ENCODE measurements at regions not wholly inside any gene's neighbourhood (a gene's known extent, or its start where the extent isn't known, plus 50 kb on each side); places are given as distances from the start of the nearest gene placed in this dataset.
"Not testable (repeated sequence)": the region's sequence is repeated elsewhere in the genome, so short reads cannot be mapped to it uniquely, and the experiment has no call there.

DNA sequence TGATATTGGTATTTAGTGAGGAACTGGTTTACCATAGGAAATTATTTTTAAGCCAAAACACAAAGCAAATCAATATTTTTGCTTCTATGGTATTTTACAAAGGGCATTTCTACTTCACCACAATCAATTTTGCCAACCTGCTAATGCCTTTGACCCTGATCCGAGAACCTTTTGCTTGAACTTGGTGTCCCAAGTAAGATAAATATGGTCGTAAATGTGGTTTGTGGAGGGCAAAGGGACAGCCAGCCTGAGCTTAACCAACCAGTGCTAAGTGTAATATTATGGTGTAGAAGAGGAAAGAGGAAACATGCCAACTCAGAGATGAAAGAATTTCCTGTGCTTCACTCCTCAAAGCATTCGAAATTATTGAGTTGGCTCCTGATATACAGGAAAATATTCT is 148.4 kb downstream of the C3orf38 start:
- no peak for DNase-seq

- DNase-seq, result no peak
Observed at GRCh38 chr3:88301273-88301995, 151.7 kb downstream of the C3orf38 start.

DNA sequence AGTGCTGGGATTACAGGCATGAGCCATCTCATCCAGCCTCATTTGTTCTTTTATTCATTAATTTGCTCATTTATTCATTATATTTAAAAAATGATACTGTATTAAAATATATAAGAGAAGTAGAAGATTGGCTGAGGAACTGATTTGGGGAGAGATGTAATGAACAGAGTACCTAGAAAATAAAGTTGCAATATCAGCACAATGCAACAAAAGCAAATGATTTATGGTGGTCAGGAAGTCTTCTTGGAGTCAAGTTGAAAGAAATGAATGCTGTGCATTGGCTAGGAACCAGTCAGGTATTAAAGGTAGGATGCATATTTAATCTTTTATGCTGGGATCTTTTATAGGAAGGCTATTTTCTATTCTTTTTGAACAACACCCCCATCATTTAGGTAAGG is 152.2 kb downstream of the C3orf38 start:
- no peak for DNase-seq

DNA sequence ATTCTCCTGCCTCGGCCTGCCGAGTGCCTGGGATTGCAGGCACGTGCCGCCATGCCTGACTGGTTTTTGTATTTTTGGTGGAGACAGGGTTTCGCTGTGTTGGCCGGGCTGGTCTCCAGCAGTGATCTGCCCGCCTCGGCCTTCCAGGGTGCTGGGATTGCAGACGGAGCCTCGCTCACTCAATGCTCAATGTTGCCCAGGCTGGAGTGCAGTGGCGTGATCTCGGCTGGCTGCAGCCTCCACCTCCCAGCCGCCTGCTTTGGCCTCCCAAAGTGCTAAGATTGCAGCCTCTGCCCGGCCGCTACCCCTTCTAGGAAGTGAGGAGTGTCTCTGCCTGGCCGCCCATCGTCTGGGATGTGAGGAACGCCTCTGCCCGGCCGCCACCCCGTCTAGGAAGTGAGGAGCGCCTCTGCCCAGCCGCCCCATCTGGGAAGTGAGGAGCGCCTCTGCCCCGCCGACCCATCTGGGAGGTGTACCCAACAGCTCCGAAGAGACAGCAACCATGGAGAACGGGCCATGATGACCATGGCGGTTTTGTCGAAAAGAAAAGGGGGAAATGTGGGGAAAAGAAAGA is 153.7 kb downstream of the C3orf38 start:
- not testable (repeated sequence) for DNase-seq

DNA sequence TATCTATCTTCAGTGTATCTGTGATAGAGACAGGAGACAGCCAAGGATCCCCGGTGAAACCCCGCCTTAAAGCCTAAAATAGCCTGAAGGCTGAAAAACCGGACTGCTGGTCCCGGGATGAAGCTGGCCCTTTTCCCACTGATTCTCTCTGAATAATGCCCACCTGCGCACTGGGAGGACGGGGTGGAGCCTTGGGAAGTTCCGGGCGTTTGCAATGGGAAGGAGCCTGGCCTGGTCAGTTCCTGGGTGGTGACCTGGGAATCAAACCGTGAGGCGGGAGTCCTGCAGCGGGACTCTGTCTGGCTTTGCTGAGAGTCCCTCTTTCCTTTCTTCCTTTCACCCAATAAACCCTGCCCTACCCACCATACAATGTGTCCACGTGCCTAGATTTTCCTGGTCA is 157.9 kb downstream of the C3orf38 start:
- no peak for DNase-seq

- DNase-seq, result no peak
Observed at GRCh38 chr3:88311826-88312225, 162.1 kb downstream of the C3orf38 start.

DNA sequence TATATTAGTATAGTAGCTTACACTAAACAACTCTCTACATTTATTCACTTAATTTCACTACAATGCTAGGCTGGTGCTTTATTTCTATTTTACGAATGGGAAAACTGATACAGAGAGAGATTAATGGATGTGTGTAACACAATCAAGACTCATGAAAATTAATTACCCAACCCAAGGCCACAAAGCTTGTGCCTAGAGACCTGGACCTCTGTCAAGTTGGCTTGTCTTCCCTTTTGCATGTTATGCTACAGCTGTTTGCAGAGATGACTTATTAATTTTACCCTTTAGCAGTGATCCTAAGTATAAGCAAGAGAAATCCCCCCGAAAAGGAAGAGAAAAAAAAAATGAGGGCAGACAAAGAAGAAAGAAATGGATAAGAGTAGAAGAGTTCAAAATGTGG is 162.5 kb downstream of the C3orf38 start:
- no peak for DNase-seq

DNA sequence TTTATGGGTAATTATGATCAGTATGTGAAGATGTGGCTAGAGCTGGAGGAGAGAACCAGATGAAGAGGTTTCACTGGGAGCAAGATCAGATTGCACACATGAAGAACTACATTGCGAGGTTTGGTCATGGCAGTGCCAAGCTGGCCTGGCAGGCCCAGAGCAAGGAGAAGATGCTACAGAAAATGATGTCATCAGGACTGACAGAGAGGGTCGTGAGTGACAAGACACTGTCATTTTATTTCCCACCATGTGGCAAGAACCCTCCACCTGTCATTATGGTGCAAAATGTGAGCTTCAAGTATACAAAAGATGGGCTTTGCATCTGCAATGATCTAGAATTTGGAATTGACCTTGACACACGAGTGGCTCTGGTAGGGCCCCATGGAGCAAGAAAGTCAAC is 168.3 kb downstream of the C3orf38 start:
- no peak for DNase-seq

DNA sequence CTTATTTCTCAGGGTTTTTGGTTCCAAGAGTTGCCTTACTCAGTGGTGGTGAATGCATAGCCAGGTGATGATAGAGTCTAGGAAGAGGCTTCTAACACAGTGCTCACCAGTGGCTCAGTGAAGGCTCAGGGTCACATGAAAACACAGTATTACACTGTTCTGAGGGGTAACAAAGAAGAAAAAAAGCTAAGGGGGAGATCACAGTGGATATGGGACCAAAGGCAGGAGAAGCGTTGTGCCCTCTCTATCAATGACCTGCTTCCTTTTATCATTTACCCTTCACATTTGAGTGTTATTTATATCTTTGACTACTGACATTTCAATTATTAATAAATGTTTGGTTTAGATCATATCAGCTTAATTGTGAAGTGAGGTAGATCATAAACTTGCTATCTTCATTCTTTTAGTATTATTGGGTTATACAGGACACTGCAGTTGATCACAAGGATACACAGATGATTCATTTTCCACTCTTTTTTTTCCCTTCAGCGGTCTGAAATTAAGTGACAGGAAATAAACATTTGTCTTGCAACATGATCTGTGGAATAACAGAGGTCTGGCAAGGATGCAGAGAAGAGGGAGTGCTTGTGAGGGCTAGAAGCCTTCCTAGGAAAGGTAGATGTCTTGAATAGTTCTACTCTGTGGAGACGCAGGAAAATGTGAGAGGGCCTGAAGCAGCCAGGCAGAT is 171.7 kb downstream of the C3orf38 start:
- no peak for DNase-seq

DNA sequence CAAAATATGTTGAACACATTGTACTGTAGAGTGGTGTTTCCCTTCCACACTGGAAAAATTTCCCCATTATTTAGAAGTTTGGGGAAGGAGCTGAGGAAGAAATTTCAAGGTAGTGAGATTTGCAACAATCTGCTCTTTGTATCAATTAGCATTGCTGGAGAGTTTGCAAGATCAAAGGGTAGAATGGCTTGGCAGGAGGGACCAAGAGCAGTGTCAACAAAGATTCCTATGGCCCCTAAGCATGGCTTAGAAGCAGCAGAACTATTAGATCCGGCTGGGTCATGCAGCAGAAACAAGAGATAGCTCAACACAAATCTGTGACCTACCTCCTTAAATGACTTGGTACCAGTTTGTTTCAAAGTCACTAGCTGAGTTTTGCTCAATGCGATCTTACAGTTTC is 175.0 kb downstream of the C3orf38 start:
- no peak for DNase-seq

DNA sequence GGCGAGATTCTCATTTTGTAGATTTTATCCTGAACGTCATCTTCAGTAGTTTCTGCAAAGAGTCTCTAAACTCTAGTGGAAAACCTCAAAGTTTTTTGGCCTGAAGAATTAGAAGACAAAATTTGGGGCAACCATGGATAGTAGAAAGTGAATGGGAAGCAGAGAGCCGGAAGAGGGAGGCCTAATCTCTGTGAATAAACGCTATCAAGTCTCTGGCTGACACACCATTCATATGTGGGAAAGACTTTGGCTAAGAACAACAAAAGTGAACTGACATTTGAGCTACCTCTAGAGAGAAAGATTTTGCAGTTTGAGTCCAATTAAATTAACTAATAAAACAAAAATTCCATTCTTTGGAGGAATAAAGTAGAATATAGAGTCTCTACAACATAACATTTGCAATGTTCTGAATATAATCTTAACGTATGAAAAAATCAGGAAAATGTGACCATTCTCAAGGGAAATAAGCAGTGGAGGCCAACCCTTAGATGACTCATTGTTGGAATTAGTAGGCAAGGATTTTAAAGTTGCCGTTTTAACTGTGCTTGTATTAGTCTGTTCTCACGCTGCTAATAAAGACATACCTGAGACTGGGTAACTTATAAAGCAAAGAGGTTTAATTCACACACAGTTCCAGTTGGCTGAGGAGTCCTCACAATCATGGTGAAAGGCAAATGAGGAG is 184.6 kb downstream of the C3orf38 start:
- no peak for DNase-seq

DNA sequence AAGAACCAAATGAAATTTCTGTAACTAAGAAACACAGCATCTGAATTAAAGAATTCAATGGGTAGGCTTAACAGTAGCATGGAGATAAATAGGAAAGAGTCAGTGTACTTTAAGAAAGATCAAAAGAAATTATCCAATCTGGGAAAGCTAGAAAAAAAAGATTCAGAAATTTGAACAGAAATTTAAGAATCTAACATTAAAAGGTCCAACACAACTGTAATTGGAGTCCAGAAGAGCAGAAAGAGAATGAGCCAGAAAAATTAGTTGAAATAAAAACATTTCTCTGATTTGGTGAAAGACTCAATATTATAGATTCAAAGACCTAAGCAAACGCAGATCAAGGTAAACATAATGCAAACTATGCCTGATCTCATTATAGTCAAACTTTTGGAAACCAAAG is 187.1 kb downstream of the C3orf38 start:
- no peak for DNase-seq

DNA sequence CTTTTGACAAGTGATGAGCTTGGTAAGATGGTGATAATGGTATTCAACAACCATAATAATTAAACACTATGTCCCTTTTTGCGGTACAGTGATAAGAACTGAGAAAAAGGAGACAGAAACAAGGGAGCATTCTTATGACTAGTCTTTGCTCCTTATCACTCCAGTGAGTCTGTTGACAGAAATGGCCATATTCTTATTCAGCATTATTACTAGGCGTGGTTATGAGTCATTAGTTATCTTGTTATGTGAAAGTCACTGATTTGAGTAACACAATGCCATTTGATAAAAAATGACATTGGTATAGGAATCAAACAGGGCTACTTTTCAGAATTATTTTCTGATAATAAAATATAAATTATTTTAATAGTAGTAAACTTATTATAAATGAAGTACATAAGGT is 193.5 kb downstream of the C3orf38 start:
- DNase-seq, result no peak

DNA sequence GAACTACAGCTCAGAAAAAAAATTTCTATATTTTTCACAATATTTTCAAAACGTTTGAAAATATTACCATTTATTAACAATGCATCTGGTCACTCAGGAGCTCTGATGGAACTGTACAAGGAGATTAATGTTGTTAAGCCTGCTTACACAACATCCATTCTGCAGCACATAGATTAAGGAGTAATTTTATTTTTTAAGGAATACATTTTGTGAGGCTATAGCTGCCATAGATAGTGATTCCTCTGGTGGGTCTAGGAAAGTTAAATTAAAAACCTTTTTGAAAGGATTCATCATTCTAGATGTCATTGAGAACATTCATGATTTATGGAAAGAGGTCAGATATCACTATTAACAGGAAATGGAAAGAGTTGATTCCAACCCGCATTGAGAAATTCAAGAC is 196.9 kb downstream of the C3orf38 start:
- no peak for DNase-seq

DNA sequence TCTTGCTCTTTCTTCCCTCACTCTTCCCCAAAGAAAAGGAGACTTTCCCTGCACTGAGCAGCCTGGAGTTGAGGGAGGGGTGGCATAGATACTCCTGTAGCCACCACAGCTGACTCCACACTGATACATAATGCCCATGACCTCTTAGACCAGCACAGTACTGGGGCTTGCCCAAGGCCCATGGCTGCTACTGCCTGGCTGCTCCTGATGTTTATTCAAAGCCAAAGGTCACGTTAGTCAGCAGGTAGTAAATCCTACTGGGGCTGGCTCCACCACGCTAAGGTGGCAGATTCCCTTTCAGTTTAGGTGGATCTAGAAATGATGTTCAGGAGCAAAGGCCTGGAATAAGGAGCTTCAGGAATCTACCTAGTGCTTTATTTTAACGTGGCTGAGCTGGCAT is 212.7 kb downstream of the C3orf38 start:
- no peak for DNase-seq

DNA sequence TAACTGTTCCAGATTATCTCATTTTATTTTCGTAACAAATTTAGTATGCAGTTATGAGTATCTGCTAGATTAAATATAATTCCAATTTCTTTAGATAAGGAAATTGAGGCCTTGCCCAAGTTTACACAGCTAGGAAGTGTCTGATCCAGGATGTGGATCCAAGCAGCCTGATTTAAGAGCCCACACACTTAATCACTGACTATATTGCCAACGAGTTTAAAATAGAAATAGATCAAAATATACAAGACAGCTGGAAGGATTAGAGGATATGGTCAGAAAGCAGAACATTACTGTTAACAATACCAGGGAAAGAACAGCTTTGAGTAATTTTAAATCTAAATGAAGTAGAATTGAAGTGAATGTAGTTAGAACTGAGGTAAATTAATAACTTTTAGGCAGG is 215.2 kb downstream of the C3orf38 start:
- DNase-seq, result no peak

GRCh38 chr3:88369337-88369736 is 219.6 kb downstream of the C3orf38 start:
- DNase-seq, result no peak

- DNase-seq, result no peak
Observed at GRCh38 chr3:88369767-88370166, 220.0 kb downstream of the C3orf38 start.

GRCh38 chr3:88385090-88385489 is 235.3 kb downstream of the C3orf38 start:
- no peak for DNase-seq

DNA sequence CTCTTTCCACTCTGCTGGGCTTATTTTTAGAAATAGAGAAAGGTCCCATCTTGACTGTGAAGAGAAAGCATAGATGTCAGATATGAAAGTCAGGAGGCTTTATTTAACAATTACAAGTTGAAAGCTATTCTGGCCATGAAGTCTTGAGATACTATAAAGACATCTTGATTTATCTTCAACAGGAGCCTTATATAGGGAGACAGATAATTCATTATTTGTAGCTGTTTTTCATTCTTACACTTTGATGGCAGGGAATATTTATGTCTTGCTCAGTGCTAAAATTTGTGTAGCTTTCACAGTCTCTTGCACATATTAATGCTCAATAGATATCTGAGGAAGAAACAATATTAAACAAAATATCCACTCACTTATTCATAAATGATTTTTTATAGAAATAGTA is 248.8 kb downstream of the C3orf38 start:
- no peak for DNase-seq

DNA sequence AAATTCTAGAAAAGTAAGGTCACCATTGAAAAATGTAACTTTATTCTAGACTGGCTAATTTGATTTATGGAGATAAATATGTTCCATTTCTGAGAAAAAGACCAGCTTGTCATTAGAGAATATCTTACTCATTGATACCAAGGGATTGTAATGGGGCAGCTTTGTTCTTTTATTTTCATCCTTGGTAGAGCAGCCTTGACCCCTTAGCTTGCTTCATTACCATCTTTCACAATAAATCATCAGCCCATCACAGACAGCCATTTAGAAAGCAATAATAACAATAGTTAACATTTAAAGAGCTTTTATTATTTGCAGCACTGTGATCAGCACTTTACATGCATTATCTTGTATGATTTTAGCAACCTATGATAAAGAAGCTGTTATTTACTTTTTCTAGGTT is 253.6 kb downstream of the C3orf38 start:
- no peak for DNase-seq

DNA sequence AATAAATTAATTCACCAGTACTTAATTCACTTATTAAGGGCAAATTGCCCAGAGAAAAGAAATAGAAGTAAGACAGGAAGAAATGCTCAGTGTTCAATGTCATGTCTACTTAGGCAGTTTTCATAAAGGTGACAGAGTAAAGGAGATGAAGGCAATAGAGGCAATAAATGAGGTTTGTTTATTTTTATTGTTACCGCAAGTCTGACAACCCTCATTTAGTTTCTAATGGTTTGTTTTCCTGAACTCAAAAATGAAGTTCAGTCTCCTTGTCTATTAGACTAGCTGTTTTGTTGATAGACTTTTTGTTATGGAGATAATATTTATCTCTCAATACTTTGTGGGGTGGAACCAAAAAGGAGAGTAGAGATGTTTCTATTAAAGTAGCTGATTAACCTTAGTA is 258.3 kb downstream of the C3orf38 start:
- DNase-seq, result no peak

- DNase-seq, result no peak
Observed at GRCh38 chr3:88408935-88409334, 259.2 kb downstream of the C3orf38 start.

- no peak for DNase-seq
Observed at GRCh38 chr3:88410259-88410658, 260.5 kb downstream of the C3orf38 start.

Data from activated CD4-positive, alpha-beta T cell treated with anti-CD3 and anti-CD28 coated beads, Interleukin-2, amount 50 U/mL, for 48 hours (primary cell).